OCI-LY7 (cell line): ENCODE measurements at regions not wholly inside any gene's neighbourhood (a gene's known extent, or its start where the extent isn't known, plus 50 kb on each side); places are given as distances from the start of the nearest gene placed in this dataset.
A peak's percentile ranks its signal among the peaks of the same experiment; 100 is the strongest.

Experiments
- BruUV-seq: library from RNA; stranded (reverse); fragments of 400-500 nt; replicated peaks from 2 replicates; lab custom pipeline; 2021; lab: Mats Ljungman, UMichigan
- CTCF ChIA-PET: fragments of 300-600 bp; sonication (Branson Sonifier 250); formaldehyde crosslinking; loops from one replicate; lab custom pipeline; 2022; ENCODE audit warnings: antibody characterized with exemption; ENCODE audit not compliant: unreplicated experiment; lab: Charles Lee
- POLR2A ChIA-PET: fragments of 300-600 bp; sonication (Branson Sonifier 250); formaldehyde crosslinking; loops from one replicate; lab custom pipeline; 2022; ENCODE audit warnings: antibody characterized with exemption; lab: Charles Lee
- DNase-seq: peaks from one replicate; pipeline ENCODE4 v3.0.0-alpha.2; 2015; ENCODE audit warnings: low spot score
- H2AFZ ChIP-seq: fragments of 200-600 bp; sonication (generic), shearing (Covaris generic); 2 replicates; pipeline ENCODE4 v1.6.1; 2014; ENCODE audit warnings: mild to moderate bottlenecking, antibody characterized with exemption, low read length, moderate library complexity
- H3K27ac ChIP-seq: fragments of 200-600 bp; sonication (generic); 2 replicates; pipeline ENCODE4 v1.5.1; 2014; ENCODE audit warnings: mixed run types, low read depth, mild to moderate bottlenecking, moderate library complexity, low read length, inconsistent platforms; ENCODE audit not compliant: poor library complexity, severe bottlenecking
- H3K36me3 ChIP-seq: fragments of 200-600 bp; sonication (generic); 2 replicates; pipeline ENCODE4 v1.6.1; 2014; ENCODE audit warnings: mild to moderate bottlenecking, antibody characterized with exemption, low read length, moderate library complexity, mixed read lengths; ENCODE audit not compliant: insufficient read depth
- H3K4me1 ChIP-seq: fragments of 200-600 bp; sonication (generic); 2 replicates; pipeline ENCODE4 v1.5.1; 2014; ENCODE audit warnings: mild to moderate bottlenecking, low read length; ENCODE audit not compliant: insufficient read depth, poor library complexity, severe bottlenecking
- H3K4me2 ChIP-seq: fragments of 200-600 bp; sonication (generic); 2 replicates; pipeline ENCODE4 v1.6.1; 2014; ENCODE audit warnings: mild to moderate bottlenecking, low read length
- H3K4me3 ChIP-seq: fragments of 200-600 bp; sonication (generic); 2 replicates; pipeline ENCODE4 v1.5.1; 2014; ENCODE audit warnings: mild to moderate bottlenecking, low read depth, low read length; ENCODE audit not compliant: poor library complexity, severe bottlenecking
- H3K79me2 ChIP-seq: fragments of 200-600 bp; sonication (generic); 2 replicates; pipeline ENCODE4 v1.6.1; 2016; ENCODE audit warnings: low read depth, mild to moderate bottlenecking, low read length, moderate library complexity, mixed read lengths; ENCODE audit not compliant: insufficient read depth
- H3K9me2 ChIP-seq: fragments of 200-600 bp; sonication (generic); 2 replicates; pipeline ENCODE4 v1.6.1; 2016; ENCODE audit warnings: mild to moderate bottlenecking, low read length, mixed read lengths; ENCODE audit not compliant: insufficient read depth
- H3K9me3 ChIP-seq: fragments of 200-600 bp; sonication (generic); 2 replicates; pipeline ENCODE4 v1.6.1; 2014; ENCODE audit warnings: mild to moderate bottlenecking, mixed run types, low read length, mixed read lengths
- H4K20me1 ChIP-seq: fragments of 200-600 bp; sonication (generic); 2 replicates; pipeline ENCODE4 v1.6.1; 2014; ENCODE audit warnings: mild to moderate bottlenecking, antibody characterized with exemption, low read length, moderate library complexity, mixed read lengths; ENCODE audit not compliant: insufficient read depth
- EZH2phosphoT487 ChIP-seq: fragments of 200-600 bp; sonication (generic); IDR thresholded peaks from 2 replicates; pipeline ENCODE4 v1.6.1; 2018; ENCODE audit warnings: low read depth, borderline replicate concordance, mild to moderate bottlenecking, mixed run types, antibody characterized with exemption, low read length, moderate library complexity, mixed read lengths
- intact Hi-C: fragments of 100-400 bp; cut with micrococcal nuclease; formaldehyde crosslinking; loops from one replicate; pipeline ENCODE4 v1.10.0; 2022; ENCODE audit not compliant: unreplicated experiment
- TF ChIP-seq, protein P1 (sequence below): fragments of 200-600 bp; sonication (generic); conservative IDR thresholded peaks from 2 replicates; pipeline ENCODE4 v1.5.1; 2014; ENCODE audit warnings: mild to moderate bottlenecking, antibody characterized with exemption, low read length, moderate library complexity, mixed read lengths

DNA sequence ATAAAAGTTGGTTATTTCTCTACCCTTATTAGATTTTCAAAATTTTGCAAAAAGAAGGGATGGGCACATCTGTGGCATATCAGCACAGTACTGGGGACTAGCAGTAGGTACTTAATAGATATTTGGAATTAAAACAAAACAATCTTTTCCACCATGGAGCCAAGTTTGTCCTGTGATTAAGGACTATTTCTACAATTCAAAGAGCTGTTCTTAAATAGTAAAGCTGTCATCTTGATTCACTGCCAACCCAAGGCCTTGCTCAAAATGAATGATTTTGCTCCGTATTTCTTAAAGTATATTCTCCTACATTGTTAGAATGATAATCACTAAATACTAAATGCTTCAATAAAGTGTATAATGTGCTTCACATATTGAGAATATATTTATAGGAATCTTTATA lies 169.9 kb downstream of the S1PR1 start:
- Histone ChIP-seq H3K9me3 (no peaks in the 10 kb centered on the region), H3K4me2 (no peak overlapping the region), H4K20me1 (no peaks in the 10 kb centered on the region; the same call in 1 of the 2 replicates), H3K4me3 (no peak overlapping the region), H3K27ac (no peak overlapping the region), H3K36me3 (no peaks in the 10 kb centered on the region), H3K4me1 (peaks cover 55% of the 10 kb centered on the region), H3K79me2 (no peaks in the 10 kb centered on the region), H3K9me2 (no peaks in the 10 kb centered on the region), H2AFZ (no peak overlapping the region)
- no peak for TF ChIP-seq EZH2phosphoT487
- TF ChIP-seq, protein P1, sequence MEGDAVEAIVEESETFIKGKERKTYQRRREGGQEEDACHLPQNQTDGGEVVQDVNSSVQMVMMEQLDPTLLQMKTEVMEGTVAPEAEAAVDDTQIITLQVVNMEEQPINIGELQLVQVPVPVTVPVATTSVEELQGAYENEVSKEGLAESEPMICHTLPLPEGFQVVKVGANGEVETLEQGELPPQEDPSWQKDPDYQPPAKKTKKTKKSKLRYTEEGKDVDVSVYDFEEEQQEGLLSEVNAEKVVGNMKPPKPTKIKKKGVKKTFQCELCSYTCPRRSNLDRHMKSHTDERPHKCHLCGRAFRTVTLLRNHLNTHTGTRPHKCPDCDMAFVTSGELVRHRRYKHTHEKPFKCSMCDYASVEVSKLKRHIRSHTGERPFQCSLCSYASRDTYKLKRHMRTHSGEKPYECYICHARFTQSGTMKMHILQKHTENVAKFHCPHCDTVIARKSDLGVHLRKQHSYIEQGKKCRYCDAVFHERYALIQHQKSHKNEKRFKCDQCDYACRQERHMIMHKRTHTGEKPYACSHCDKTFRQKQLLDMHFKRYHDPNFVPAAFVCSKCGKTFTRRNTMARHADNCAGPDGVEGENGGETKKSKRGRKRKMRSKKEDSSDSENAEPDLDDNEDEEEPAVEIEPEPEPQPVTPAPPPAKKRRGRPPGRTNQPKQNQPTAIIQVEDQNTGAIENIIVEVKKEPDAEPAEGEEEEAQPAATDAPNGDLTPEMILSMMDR = no peak
- no TSS peak for BruUV-seq
- no peak for DNase-seq
- intact Hi-C loops = loop anchor here (2.0 to 5.0 kb wide), 2 partner anchors 49 to 158 kb away; no protein-coding TSS in a partner anchor
- POLR2A ChIA-PET = interaction anchor here (1.3 to 2.7 kb wide), 3 partner anchors 14 to 37 kb away, joined by 5 to 13 read pairs (median 6); no protein-coding TSS in a partner anchor
- CTCF ChIA-PET = interaction anchor here (1.1 to 1.8 kb wide), 2 partner anchors 29 to 32 kb away, joined by 4 to 6 read pairs; no protein-coding TSS in a partner anchor

DNA sequence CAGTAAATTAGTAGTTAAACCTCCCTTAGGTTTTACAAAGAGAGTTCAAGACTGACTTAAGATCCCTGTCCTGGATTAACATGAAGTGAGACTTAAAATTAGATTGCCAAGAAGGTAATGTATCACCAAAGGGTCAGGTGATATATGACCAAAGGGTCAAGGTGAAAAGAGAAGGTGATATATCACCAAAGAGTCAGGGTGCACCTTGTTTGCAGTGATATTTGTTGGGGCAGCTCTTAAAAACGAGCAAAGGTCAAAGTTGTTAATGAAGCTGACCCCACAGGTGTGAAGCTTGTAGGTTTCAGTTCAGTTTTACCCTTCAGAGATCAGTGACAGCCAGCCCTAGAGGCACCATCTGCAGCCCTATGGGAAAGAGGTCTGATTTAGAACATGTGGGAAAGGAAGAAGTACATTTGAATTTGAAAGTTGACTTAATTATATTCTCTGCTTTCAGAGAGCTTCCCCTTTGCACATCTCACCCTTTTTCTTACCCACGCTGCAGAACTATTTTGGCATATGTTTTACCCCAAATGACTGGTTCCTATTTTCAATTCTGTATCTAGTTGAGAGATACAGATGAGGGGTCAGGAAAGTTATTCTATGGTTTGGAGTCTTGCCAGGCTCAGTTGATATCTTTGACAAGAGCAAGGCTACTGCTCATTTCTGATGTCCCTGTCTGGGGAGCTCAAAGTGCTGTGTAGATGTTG lies 170.8 kb downstream of the S1PR1 start:
- Histone ChIP-seq H3K9me2 (no peaks in the 10 kb centered on the region), H3K79me2 (no peaks in the 10 kb centered on the region), H2AFZ (no peak overlapping the region), H3K4me1 (peaks cover 55% of the 10 kb centered on the region), H3K4me2 (peak overlapping the region; percentile 75), H4K20me1 (no peaks in the 10 kb centered on the region; the same call in 1 of the 2 replicates), H3K9me3 (no peaks in the 10 kb centered on the region), H3K36me3 (no peaks in the 10 kb centered on the region), H3K27ac (peak overlapping the region; percentile 83), H3K4me3 (peak overlapping the region; percentile 39)
- DNase-seq = peak; percentile 88
- intact Hi-C loops = loop anchor here (1.0 to 5.0 kb wide), 3 partner anchors 29 to 159 kb away; no protein-coding TSS in a partner anchor
- POLR2A ChIA-PET = interaction anchor here (0.6 to 3.8 kb wide), 13 partner anchors 8 to 50 kb away, joined by 3 to 20 read pairs (median 6); no protein-coding TSS in a partner anchor
- CTCF ChIA-PET = interaction anchor here (0.6 to 1.8 kb wide), 4 partner anchors 18 to 98 kb away, joined by 3 to 6 read pairs (median 4); no protein-coding TSS in a partner anchor
- TF ChIP-seq EZH2phosphoT487 = no peak
- BruUV-seq = no TSS peak

DNA sequence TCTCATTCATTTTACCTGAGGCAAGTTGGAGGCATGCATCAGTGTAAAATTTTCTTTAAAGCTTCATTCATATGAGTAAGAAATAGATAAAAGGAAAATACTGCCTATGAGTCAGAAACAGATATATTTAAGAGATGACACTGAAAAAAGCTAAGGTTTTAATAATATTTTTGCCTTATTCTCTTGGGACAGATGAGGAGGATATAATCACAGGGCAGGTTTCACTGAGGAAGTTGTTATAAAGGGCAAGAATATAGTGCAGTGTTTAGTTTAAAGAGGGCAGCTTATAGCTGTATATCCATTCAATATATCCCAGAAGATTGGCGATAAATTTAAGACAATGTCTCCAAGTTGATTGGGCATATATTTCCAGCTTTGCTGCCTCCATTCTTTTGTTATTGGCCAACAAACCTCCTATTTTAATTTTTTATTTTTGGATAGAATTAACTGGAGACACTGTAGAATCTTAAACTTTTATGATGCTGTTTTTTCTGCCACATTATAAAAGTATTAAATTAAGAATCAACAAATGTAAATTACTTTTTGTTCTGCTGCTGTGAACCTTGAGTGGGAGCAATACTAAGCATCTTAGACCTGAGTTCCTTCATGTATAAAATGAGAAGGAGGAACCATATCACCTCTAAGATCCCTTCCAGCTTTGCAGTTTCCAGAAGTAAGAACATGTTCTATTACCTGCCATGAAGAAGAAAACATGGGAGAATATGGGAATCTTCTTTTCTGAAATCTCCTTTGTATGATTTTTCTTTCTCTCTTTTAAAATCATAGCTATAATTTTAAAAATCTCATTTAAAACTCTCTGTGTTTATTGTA lies 171.6 kb downstream of the S1PR1 start:
- no TSS peak for BruUV-seq
- ChIA-PET POLR2A (interaction anchor here (1.4 to 3.8 kb wide), 12 partner anchors 9 to 51 kb away, joined by 3 to 20 read pairs (median 6); no protein-coding TSS in a partner anchor), CTCF (interaction anchor here (1.5 to 1.8 kb wide), 2 partner anchors 30 to 99 kb away, joined by 5 to 6 read pairs; no protein-coding TSS in a partner anchor)
- TF ChIP-seq EZH2phosphoT487 = no peak
- TF ChIP-seq, protein P1 = no peak; the same call in 1 of the 2 replicates
- intact Hi-C loops = loop anchor here (1.0 to 5.0 kb wide), 2 partner anchors 28 to 51 kb away; no protein-coding TSS in a partner anchor
- Histone ChIP-seq H3K4me1 (peaks cover 55% of the 10 kb centered on the region), H3K4me3 (peak overlapping the region; percentile 39), H4K20me1 (no peaks in the 10 kb centered on the region; the same call in 1 of the 2 replicates), H2AFZ (no peak overlapping the region), H3K79me2 (no peaks in the 10 kb centered on the region), H3K27ac (peak overlapping the region; percentile 83), H3K9me3 (no peaks in the 10 kb centered on the region), H3K36me3 (no peaks in the 10 kb centered on the region), H3K9me2 (no peaks in the 10 kb centered on the region), H3K4me2 (peak overlapping the region; percentile 75)
- DNase-seq = no peak
